AG20443 (cell line): ENCODE measurements at regions not wholly inside any gene's neighbourhood (a gene's known extent, or its start where the extent isn't known, plus 50 kb on each side); places are given as distances from the start of the nearest gene placed in this dataset.

Experiments
- DNase-seq: peaks from one replicate; pipeline ENCODE4 v3.0.0; 2012; ENCODE audit warnings: low spot score, mixed read lengths

DNA sequence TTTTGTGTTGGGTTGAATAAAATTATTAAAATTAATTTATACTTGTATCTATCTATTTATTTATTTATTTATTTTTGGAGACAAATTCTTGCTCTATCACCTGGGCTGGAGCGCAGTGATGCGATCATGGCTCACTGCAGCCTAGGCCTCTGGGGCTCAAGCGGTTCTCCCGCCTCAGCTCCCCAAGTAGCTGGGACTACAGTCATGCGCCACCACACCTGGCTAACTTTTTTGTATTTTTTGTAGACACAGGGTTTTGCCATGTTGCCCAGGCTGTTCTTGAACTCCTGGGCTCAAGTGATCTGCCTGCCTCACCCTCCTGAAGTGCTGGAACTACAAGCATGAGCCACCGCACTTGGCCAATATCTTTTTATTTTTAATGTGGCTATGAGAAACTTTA lies 134.7 kb upstream of the SPDL1 start:
- DNase-seq, result no peak

DNA sequence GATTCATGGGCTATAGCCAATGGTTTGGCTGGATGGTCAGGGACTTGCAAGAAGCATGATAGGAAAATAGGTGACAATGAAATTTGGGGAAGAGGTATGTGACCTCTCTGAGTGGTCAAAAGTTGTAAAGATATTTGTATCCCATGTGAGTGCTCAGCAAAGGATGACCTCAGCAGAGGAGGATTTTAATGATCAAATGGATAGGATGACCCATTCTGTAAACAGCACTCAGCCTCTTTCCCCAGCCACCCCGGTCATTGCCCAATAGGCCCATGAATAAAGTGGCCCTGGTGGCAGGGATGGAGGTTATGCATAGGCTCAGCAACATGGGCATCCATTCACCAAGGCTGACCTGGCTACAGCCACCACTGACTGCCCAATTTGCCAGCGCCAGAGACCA lies 138.4 kb upstream of the SPDL1 start:
- DNase-seq, result no peak

DNA sequence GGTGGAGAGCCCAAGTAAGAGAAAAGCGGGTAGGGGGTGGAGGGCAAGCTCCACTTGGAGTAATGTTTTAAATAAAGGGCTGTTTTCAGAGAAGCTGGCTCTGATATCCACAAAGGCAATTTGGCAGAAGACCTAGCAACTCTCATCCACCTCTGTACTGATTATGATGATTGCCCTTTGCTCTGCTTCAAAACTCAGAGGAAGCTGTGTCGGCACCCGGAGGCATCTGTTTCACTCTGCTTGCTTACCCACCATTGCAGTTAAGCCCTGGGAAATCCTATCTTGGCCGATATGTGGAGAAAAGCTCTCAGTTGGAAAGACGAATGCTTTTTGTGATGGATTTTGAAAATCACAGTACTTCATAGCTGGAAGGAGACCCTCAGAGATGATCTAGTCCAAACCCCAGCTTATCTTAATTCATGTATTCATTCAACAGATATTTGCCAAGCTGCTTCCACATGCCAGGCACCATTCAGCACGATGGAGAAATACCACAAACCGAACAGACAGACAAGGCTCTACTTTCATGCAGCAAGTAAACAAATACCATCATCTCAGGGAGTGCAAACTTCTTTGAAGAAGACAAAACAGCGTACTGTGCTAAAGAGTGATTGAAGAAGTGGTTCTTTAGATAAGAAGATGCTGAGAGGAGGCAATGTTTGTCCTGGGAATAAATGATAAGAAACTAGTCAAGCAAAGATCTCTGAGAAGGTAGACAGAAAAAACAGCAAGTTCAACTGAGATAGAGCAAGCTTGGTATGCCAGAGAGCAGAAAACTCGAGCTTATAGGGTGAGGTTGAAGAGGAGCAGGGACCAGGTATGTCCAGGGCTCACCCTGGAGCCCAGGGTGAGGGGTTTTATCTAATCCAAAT lies 140.4 kb upstream of the SPDL1 start:
- DNase-seq, result no peak

DNA sequence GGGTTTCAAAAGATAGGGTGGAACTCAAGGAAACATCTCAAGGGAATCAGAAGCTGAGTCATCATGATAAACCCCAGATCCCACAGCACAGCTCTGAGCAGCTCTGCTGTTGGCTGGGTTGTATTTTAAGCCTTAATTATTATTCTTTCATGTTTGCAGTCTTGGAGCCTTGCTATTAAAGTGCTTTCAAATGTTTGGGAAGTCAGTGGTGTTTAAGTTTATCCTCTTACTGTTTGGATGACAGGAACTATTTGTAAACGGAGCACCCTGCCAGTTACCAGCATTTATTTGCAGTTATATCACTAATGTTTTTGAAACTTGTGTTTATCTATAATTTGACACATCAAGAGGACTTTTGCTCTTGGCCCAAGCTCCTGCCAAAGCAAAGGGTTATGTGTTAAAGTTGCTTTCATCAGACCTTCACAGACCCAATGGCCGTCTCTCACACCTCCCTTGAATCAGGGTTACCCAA lies 141.1 kb upstream of the SPDL1 start:
- DNase-seq, result no peak

DNA sequence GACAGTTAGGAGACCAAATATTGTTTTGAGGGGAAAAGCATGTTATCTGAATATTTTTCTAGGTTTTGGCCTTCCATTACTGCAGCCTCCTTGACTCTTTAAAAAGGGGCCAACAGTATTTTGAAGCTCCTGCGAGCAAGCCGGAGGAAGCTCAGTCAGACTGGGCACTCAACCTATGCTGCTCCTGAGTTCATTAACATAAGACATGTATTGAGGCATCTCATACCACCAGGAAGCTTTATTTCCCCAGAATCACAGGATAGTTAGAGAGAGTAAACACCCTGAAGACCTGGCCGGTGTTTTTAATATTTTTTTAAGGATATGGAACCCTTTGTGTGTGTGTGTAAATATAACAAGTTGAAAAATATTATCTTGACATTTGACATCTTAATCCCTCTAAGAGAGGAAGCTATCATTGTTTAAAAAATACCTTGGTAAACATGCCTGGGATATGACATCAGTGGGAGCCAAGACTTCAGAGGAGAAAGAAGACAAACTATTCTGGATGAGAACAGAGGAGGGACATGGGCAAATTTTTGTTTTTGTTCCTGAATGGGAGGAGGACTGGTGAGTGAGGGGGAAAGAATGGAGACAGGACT lies 139.3 kb upstream of the SLIT3 start:
- DNase-seq, result no peak

DNA sequence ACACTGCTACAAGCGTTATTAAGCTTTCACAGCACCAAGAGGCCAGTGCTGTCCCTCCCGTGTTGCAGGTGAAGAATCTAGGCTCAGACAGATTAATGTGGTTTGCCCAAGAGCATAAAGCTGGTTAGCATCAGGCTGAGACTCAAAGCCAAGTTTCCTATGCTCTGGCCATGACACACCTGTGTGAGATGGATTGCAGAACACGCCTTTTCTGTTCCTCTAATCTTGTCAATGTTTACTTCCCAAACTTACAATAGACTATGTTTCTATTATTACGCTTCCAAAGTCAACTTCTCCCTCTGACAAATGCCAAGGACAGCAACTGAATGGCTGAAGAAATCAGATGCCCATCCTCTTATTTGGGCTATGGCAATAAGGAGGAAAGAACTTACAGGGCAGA lies 138.4 kb upstream of the SLIT3 start:
- no peak for DNase-seq

DNA sequence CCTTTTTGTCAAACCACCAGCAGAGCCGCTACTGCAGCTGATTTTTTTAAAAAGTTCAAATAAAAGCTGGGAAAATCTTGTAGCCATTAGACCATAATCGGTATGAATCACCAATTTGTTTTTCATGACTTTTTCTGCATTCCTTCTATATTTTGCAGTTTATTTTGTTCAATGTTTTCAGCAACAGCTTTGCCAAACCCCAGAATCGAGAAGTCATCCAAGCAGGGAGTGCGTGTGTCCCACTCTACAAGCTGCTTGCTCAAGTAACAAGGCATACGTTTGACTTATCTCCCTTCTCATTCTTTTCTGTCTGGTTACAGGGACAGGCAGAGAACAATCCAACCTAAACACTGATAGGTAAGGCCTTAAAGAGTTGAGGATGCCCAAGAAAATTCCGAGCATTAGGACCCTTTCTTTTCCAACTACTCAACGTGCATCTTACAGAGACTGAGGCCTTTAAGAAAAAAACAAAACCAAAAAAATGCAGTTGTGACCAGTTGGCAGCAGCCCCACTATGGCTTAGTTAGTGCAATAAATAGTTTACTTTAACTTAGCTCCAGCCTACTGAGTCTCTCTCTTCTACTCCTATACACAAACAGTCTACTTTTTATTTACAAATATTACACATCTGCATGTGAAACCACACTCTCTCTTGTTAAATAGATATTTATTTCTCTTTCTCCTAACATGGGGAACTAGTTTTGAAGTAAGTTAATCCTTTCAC lies 134.7 kb upstream of the SLIT3 start:
- DNase-seq, result peak; percentile 64

DNA sequence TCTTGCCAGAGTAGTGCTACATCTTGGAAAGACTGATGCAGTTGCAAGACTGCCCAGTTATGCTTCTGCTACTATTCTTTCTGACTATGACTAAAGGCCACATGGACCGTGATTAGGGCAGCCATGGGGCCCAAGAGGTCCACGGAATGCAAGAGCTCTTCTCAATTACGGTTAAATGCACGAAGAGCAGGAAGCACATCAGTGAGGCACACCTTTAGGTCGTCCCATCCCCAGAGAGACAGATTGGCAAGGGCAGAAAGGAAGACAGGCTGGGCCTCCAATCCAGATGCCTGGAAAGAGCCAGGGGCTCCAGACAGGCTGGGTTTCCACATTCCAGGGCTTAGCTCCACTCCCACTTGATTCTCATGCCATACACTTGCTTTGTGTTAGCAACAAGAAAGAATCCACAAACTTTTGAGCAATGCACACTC lies 132.3 kb upstream of the SLIT3 start:
- peak; percentile 82 for DNase-seq

DNA sequence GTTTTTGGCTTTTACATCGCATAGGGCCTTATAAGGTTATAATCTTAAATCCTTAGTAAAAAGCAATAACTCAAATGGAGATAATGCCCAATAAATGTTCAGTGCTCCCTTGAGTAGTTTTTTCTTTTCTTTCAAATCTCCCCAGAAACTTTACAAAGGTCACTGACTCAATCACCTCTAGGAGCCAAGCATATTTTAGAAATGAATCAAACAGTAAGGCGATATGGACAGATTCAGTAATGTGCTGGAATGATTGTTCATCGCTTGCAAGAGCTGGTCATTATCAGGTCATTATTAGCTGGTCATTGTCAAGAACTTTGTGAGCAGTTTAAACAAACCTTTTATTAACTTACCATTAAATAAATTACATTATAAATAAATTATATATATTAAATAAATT lies 130.4 kb upstream of the SLIT3 start:
- no peak for DNase-seq

DNA sequence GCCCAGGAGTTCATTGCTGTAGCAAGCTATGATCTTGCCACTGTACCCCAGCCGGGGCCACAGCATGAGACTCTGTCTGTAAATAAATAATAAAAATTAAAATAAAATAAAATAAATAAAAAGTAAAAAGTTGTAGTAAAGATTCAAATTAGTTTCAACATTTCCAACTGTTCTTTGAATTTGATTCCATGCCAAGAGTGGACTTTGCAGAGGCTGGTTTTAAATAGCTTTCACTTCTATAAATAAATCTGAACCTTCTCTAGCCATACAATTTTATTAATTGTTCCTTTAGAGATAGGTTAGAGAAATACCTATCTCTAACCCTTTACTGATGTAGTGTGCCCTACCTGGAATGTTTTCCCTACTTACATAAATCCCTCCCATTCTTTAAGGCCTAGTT lies 129.7 kb upstream of the SLIT3 start:
- DNase-seq, result no peak

DNA sequence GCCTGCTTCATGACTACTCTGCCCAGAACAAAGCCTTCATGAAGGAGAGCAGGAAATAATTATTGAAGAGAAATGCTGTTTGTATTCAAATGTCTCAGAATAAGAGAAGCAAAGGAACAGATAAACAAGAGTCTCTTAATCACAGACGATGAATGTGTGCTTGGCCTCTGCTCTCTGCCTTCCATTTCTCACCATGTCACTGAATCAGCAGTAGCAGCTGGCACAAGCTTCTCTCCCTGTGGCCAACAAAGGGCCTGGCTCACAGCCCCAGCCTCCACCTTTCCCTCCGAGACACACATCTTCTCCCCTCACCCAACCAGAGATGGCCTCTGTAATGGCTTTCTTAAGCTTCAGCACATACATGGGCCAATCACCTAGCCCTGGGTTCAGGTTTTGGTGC lies 128.1 kb upstream of the SLIT3 start:
- peak; percentile 50 for DNase-seq

DNA sequence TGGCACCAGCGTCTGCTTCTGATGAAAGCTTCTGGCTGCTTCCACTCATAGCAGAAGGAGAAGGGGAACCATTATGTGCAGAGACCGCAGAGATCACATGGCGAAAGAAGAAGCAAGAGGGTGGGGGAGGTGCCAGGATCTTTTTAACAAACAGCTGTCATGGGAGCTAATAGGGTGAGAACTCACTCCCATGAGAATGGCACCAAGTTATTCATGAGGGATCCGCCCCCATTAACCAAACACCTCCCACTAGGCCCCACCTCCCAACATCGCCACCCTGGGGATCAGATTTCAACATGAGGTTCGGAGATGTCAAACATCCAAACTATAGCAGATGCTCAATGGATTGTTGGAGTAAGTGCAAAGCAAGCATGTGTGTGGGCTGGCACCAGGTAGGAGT lies 125.8 kb upstream of the SLIT3 start:
- no peak for DNase-seq

DNA sequence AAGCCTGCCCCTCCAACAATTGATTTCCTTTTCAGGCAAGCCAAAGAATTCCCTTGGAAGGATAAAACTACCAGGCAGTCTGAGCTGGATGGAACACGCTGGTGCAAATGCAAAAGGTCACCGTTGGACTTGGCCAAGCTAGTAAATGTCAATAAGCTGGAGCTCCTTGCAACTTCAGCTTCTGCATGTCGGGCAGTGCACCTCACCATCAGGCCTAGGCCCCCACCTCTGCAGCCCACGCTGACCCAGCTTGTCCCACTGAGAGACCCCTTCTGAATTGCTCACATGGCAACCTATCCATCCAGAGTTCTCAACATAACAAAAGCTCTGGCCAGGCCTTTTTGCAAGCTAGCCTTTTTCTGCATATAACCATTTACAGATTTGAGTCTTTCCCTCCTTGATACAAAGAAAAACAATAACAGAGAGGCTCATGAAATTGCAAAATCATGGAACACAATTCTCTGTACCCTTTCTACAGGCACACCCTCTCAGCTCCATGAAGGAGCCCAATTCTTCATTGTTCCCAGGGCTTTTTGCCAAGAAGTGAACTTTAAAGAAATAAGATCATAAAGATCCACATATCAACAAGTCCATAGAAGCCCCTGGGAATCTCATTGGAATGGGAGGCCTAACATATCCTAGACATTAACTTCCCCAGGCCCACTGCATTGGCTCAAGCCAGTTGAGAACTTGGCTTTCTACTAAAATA lies 123.9 kb upstream of the SLIT3 start:
- no peak for DNase-seq

DNA sequence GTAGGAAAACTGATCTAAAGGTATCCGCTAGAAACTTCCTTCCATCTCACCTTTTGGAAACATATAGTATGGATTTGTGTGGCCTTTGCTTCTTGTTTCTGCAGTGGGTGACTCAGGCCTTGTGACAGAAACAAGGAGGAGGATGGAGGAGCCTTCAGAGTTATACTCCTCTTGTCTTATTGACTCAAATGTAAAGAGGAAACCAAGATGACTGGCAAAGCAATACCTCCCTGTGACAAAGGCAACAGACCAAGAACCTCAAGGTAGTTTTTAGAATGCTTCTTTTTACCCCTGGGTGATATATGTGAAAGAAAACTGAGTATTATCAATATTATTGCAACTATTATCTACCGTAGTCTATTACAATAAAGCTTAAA lies 123.3 kb upstream of the SLIT3 start:
- no peak for DNase-seq

DNA sequence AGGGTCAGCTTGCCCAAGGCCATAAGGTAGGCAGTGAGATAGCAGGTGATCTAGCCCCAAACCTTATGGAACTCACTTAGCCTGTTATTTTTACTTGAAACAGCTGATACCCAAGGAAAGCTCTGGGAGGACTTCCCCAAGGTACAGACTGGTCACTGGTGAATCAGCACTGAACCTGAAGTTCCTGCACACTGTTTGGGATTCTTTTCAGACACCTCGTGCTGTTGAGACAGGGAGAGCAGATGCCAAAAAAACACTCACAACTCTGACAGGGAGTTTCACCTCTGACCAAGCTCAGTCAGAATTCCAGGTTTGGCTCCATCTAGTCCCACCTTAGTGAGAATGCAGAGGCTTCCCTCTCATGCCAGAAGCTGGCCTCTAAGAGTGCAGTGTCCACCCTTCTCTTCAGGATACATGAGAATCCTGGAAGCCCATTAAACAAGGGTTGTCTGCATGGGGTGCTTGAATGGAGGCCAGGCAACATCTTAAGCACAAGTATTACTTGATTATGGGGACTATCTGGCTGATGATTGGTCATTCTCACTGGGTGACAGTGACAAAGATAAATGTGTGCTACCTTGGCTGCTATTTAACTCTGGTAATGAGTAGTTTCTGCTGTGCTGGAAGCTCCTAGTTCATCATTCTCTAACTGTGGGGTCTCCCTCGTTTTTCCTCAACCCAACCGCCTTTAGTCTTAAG lies 122.8 kb upstream of the SLIT3 start:
- no peak for DNase-seq

DNA sequence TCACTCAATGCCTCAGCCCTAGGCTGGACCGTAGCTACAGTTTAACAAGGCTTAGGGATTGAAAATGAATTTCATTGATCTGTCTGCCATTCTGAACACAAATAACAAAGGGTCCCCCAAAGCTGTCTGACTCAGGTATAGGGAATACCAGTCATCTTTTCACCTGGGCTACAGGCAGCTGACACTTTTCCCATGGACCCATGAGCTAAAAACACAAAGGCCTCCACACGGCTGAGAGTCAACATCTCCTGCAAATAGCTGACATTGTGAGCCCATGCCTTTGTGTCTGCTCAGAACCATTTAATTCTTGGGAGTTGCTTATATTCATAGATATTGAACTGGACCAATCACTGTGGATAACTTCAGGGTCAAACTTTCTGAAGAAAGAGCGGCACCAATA lies 121.1 kb upstream of the SLIT3 start:
- no peak for DNase-seq

DNA sequence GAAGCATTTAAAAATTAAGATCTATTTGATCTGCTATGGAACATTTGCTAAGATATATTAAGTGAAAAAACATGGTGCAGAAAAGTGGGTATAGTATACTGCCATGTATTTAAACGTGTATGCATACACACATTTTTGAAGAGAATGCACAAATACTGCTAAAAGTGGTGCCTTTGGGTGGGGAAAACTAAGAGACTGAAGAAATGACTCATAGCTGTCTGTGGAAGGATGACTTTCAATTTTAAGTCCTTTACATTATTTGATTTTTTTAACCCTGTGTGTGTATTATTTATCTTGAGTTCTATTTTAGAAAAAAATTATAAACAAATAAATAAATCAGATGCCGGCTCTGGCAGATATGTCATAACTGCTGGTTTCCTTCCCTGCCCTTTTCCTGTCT lies 120.7 kb upstream of the SLIT3 start:
- DNase-seq, result no peak

DNA sequence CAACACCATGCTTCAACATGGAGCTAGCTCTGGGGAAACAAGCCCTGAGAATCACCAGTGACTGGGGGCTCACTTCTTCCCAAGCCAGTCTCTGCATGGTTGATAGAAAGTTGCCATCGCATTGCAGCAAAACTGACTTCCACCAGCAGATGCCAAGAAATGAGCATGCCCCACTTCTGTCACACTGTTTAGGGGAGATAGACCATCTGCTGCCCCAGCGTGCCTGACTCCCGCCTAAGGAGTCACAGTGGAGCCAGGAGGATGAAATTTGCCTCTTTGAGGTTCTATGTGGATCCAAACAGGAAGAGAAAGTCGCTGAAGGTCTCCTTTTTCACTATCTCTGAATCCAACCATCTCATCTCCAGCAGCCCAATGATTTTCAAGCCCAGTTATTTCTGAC lies 116.7 kb upstream of the SLIT3 start:
- DNase-seq, result no peak

DNA sequence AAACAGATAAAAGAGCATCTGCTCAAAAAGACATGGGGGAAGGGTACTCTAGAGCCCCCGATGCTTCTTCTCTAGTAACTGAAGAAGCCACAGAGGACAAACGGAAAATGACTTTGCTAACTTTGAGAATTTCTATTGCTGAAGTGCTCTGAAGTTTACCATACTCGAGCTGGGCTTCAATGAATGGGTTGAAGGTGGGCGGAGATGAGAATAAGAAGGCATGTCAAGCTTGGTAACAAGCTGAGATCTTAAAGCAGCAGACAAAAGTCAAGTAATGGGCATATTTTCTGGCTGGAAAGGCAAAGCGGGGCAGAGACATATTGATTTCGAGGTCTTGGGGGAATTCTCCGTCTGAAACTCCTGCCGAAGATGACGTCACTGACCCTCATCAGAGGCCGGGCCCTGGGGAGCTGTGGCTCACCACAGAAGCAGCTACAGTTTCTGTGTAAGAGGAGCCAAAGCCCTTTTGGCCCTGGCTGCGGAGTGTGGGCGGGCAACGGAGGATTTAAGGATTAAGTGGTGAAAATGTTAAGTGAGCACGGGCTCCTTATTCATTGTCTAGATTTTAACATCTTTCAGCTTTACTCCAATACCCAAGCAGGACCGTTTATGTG lies 115.8 kb upstream of the SLIT3 start:
- peak; percentile 93 for DNase-seq

DNA sequence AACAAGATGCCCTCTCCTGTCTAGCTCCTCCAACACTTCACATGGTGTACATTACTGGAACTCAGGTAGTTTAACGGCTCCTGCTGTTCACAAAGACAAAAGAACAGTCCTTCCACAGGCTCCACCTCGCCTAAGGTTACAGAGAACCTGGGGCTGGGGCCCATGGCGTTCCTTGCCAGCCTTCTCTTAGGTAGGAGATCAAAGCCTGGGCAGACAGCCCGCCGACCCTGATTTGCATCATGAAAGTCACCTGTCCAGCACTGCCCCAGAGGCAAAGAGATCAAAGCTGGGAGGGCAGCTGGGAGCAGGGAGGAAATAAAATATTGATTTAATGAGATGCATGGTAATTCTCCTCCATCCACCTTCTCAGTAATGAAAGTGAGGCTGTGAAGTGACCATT lies 115.0 kb upstream of the SLIT3 start:
- DNase-seq, result no peak

DNA sequence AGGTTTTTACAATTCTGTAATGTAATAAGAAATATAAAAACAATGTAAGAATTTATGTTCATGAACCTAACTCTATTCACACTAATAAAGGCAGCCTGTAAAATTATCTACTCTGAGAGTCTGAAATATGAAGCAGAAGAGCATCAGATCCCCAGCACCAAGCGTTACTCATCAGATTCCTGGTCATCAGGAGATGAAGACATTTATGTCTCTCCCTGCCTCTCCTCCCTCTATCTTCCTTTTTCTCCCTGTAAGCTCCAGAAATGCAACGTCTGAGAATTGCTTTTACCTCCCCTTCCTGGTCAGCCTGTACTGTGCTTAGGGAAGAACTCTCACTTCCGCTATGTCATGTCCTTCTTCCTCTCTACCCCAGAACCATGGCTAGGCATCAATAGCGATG lies 114.4 kb upstream of the SLIT3 start:
- peak; percentile 50 for DNase-seq
